GM21786 (cell line): ENCODE measurements at regions not wholly inside any gene's neighbourhood (a gene's known extent, or its start where the extent isn't known, plus 50 kb on each side); places are given as distances from the start of the nearest gene placed in this dataset.

ENCODE experiments used
- ATAC-seq: cut with Tn5 transposase; IDR thresholded peaks from one replicate; pipeline ENCODE4 v1.9.1; 2021; ENCODE audit not compliant: unreplicated experiment

DNA sequence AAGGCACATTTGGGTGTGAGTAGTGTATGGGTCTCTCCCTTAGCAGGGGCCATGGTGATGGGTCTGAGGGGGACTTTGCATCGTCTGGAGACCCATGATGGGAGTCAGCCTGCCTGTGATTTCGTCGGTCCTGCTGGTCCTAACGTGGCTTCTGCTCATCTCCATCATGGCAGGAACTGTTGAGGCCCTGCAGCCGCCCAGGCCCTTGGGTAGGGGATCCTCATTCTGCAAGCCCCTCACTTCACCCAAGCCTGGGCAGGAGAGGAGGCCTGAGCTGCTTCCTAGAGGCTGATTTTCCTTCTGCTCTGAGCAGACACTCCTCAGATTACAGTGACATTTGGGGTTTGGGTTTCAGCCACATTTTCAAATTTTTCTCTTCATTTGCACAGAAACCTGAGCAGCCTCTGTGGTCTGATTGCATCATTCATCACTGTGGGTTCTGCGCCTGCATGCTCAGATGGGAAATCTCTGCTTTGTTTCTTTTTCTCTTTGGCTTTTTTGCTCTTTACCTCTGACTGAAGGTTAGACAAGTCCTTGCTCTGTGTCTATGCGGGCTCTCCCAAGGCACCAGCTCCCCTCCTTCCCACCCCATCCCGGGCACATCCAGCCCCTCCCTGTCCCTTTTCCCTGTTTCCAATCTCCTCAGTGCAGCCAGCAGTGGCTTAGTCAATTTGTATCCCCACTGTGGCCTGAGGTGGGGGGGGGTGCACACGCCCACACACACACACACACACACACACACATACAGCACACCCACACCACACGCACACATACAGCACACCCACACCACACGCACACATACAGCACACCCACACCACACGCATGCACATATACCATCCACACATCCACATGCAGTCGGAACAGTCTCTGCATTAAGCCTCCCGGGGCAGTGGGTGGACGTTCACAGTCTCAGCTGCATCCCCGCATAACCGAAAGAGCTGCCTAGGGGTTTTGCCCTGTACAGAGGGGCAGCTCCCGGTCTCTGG is 305.4 kb upstream of the HS6ST1 start:
- peak; percentile 87 for ATAC-seq

DNA sequence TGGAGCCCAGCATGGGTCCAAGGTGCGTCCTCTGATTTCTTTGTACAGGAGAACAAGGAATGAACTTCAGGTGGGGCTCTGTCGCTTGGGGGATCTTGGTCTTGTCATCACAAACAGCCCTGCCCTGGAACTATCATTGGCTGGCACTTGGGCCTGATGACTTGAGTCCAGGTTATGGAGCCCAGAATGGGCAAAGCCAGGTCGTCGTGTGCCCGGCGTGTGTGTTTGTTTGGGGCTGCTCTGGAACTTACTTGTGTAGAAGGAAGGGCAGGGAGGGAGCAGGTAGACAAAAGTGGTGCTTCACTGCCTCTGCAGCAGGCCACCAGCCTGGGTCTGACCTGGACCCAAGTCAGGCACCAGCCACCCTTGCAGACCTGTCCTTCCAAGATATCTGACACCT is 306.3 kb upstream of the HS6ST1 start:
- ATAC-seq, result no peak

DNA sequence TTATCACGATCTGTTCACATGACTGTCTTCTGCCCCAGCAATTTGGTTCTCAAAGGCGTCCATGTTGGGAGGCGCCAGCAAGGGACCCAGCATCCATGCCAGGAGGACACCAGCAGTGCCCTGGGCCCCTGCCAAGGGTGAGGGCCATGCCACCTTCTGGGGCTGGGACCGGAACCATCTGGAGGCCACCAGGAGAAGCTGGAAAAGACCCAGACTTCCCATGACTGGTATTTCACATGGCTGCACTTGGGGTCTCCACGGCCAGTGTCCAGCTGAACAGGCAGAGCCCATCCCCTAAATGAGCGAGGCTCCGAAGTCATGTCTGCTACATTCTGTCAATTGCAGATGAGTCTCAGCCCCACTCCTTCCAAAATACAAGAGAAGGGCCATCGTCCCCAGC is 306.8 kb upstream of the HS6ST1 start:
- no peak for ATAC-seq

DNA sequence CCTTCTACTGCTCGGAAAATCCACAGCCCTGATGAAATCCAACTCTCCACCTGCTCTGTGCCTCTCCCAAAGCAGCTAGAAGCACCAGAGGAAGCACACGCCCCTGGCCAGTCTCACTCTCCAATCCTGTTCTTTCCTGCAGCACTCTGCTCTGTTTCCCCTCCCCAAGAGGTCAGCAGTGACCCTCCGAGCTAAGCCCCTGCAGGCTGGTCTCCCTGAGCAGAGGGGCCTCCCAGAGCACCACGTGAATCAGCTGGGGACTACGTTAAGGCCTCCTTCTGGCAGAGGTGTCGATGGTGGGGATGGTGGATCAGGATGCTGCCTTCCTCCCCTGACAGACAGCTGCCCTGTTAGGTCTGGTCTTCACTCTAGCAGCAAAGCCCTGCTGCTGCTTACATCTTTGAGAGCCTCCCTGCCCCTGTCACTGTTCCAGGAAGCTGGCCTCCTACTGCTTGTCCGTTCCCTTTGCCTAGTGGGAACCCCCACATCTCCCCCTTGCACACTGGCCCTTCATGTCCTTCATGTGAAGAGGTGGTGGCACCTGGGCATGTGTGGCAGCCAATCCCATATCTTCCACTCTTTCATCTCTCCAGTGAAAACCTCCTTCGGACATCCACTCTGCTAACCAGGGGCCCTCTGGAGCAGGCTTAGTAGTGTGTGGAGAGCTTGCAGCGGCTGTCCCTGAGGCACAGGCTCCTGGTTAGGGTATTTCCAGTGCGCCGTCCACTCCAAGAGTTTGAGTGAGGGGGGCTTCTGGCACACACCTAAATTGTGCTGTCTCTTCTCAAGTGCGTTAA is 307.5 kb upstream of the HS6ST1 start:
- no peak for ATAC-seq

DNA sequence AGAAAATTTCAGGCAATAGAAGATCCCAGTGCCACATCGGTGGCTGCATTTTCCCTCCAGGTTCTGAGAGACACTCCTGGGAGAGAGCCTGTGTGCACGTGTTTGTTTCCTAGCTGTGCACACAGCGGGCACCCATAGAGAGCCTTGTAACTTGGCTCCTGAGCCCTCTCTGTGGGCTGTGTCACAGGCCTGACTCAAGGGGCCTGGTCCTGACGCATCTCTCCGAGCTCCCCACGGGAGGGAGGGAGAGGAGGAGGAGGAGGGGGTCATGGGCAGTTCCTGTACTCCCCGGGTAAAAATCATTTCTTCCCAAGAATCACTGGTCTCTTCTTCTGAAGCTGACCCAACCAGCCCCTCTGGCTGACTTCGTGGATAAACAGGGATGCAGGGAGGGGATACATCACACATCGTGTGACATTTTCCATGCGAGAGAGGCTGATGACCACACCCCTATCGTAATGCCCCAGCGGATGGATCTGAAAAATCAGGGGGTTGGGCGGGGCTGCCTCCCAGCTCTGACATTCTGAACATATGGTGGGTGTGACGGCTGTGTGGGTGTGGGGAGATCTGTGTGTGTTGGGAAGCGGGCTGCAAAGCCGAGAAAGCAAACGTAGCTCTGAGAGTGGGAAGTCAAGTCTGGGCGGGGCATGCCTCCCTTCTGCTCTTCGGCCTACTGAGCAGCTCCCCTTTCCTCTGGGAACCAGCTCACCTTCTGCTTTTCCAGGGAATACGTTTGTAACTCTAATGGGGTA is 308.3 kb upstream of the HS6ST1 start:
- no peak for ATAC-seq

DNA sequence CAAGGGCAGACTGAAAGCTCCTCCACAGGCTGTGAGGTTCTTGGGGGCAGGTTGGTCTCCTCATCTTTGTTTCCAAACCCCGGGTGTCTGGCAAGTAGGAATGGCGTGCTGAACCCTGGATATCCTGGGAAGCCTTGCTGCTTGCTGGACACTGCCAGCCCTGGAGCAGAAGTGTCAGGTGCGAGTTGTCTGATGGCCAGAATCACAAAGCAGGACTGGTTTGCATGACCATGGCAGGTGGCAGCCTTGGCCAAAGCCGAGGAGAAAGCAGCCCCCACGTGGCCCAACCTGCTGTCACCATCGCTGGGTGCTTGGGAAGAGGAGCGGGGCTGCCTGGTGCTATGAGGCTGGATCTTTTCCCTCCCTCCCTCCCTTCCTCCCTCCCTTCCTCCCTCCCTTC is 309.5 kb upstream of the HS6ST1 start:
- ATAC-seq, result no peak

DNA sequence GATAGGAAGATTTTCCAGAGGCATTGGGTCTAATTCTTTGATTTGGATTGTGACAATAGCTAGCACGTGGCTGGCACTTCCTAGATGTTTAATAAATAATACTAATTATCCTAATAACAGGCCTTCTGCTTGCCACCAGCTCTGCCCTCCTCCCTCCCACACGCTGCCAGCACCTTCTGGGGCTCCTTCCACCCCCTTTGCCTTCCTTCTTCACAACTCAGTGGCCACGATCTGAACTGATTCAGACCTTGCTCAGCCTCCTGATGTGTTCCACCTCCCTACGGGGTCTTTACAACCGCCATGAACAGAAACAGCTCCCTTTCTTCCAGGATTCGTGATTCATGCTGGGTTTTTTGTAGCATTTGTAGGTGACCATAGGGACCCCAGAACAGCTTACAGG is 310.3 kb upstream of the HS6ST1 start:
- ATAC-seq, result no peak

DNA sequence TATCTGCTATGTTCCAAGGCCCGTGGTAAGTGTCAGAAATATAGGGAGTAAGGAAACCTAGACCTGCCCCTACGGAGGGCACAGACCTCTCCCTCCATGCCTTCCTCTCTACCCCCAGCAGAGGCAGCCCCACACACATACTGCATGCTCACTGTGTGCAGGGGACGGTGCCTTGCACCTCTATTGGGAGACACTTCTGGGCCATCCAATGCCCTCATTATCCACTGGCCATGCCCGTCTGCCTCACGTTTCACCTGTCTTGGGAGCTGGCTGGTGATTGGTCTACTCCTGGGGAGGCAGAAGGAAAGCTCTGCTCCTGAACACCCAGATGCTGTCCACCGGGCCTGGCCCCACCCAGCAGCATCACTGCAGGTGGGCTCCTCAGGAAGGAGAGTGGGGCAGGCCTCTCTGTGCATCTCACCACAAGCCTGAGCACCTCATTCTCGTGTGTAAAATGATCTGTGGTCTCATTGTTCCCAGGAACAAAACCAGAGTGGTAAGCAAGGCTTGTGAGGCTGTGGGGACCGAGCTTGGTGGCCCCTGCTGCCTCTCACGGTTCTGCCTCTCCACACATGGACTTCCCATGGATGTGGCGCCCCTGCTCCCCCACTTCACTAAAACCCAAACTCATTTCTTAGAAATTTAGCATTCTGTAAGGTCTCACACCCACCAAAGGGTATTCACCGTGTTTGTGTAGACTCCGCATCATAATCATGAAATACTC is 312.5 kb upstream of the HS6ST1 start:
- ATAC-seq, result no peak

DNA sequence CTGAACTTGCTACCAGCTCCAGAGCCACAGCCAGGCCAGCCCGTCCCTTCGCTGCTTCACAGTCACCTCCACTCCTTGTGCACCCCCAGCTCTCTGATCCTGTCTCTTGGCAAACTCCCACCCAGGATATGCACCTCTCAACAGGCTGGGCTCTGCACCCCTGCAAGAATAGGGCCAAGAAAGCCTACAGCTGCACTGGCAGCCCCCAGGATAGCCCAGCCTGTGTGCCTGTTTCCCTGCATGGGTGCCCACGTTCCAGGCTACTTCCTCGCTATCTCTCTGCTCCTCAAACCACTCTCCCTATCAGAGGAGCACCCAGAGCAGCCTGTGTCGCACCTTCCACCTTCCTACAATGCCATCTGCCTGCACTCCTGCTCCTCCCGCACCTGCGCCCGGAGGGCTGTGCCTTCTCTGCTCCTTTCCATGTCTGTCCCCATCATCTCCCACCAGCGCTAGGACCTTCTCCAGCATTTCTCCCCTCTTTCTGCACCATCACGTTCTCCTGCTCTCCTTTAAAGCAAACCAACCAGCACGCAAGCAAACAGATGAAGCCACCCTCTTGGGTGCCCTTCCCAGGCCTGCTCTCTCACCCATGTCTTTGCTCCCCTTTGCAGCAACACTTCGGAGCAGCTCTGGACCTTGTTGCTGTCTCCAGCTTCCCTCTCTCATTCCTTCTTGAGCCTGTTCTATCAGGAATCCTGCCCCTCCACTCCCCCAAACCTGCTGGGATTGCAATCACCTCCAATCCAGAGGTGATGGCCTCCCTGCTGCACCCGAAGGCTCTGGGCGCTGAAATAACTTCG is 313.2 kb upstream of the HS6ST1 start:
- no peak for ATAC-seq

DNA sequence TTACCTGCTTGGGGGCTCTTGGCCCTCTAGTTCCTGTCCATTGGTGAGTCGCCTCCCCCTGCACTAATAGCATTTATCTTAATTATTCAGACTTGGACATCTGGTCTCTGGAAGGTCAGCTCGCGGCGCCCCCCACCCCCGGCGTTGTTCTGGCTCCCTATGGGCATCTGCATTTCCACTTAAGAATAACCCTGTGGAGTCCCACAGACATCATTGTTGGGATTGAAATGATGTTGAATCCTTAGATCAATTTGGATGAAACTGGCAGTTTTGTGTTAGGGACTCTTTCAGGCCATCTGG is 313.8 kb upstream of the HS6ST1 start:
- ATAC-seq, result no peak

DNA sequence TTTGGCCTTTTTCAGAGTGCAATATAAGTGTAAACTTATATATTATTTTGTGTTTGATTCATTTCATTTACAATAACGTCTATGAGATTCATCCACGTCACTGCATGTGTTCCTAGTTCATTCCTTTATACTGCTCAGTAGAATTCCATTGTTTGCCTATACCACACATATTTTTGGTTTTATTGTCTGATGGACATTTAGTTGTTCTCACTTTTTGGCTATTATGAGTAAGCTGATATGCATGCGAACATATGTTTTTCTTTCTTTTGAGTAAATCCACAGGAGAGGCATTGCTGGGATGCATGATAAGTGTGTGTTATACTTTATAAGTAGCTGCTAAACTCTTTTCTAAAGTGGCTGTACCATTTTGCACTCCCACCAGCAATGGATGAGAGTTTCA is 314.8 kb upstream of the HS6ST1 start:
- ATAC-seq, result no peak

DNA sequence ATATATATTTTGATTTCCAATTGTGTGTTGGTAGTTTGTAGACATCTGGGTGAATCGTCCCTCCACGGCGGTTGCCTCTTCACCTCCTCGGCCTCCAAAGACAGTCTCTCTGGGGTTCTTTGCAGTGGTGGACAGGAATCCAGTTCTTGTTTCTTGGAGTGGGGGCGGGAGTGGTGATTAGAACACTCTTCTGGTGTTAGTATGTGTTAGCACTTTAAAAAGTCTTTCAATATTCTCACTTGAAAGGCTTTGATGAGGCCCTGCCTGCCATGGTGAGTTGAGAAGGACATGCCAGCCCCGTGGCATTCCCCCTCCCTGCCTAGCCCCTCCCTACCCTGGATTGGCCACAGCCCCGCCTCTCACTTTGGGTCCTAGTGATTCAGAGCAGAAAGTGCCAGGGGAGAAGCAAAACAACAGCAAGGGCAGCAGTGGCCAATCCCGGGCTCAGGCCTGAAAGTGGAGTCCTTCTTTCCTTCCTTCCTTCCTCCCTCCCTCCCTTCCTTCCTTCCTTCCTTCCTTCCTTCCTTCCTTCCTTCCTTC is 316.8 kb upstream of the HS6ST1 start:
- ATAC-seq, result no peak

DNA sequence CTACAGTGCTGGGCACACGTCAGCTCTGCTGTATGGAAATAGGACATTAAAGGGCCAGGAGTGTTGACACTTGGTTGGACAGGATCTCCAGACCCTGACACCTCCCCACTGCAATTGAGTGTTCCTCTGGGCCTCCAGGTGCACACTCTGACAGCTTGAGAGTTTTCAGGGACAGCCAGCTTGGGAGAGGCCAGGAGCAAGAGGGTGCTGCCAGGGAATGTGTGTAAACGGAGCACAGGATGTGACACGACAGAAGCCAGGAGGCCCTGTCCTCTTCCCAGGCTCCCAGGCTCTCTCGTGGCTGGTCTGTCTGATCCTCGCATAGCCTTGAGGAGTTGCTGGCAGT is 318.1 kb upstream of the HS6ST1 start:
- no peak for ATAC-seq

DNA sequence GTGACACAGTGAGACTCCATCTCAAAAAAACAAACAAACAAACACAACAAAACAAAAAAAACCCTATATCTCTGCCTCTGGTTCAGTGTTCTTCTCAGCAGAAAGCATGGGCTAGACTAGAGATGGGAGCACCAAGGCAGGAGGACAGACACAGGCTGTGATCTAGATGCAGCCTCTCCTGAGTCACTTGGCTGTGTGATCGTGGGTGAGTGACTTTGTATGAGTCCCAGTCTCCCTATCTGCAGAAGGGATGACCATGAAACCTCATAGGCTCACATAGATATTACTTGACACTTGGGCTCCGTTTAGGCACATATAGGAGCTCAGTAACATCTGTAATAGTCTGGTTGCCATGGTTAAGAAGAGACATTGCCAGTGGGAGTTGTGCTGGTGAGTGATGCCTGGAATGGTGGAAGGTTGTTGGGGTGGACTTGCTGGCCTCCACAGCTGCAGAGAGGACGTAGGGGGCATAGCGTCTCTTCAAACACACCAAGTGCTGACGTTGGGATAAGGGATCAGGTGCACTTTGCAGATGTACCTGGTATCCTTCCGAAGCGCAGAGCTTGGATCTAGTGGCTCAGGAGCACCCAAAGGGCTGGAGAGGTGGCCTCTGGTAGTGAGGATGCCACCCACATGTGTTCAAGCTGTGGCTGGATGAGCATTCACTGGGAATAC is 318.9 kb upstream of the HS6ST1 start:
- ATAC-seq, result no peak

DNA sequence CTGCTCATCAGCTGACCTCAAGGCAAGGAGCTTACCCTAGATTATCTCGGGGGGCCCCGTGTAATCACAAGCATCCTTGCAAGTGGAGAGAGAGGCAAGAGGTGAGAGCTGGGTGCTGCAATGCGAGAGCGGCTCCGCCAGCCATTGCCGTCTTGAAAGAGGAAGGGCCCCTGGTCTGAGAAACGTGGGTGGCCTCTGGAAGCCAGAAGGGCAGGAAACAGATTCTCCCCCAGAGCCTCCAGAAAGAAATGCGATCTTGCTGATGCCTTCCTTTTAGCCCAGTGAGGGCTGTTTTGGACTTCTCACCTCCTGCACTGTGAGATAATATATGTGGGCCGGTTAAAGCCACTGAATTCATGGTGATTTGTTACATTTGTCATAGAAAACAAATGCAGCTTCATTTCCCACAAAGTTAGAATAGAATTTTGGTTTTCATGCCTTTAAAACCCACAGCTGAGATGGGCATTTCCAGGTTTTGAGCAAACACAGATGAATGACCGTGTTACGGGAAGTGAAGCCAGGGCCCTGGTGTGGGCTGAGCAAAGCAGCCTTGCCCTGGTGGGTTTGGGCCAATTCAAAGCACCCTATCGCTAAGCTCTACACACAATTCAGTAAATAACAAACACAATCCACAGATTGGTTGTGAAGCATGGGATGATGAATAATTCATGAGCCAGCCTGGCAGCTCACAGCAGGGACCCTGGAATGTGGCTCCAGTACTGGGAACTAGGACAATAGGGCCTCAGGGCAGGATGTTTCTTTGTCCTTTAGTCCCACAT is 319.9 kb upstream of the HS6ST1 start:
- no peak for ATAC-seq

DNA sequence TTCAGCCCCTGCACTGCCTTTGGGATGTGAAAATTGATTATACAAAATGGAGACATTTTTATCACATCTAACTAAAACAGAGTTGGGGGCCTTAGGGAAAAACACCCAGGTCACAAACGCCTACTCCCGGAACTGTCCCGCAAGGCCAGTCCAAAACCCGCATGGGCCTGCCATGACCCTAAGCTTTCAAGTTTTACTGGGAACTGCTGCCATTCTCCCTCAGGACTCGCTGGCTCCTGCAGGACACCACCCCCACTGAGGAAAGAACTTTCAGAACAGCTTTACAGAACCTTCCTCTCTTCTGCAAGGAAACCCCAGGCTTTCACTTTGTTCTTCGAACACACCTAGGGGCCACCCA is 320.4 kb upstream of the HS6ST1 start:
- ATAC-seq, result no peak

DNA sequence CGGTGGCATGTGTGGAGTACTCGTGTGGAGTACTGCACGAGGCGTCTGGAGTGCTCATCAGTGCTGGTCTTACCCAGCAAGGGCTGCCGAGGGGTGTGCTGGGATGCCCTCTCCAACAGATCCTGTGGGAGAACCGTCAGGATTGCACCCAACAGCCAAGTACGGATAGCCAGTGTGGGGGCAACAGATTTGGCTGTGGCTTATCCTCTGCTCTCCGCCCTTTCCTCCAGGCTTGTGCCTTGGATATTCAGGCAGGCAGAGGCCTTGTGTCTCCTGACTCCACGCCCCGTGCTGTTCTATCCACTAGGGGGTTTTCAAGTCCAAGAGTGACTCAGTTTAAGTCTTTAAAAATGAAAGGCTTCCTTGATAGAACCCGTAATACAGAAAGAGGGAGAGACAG is 321.0 kb upstream of the HS6ST1 start:
- ATAC-seq, result no peak

DNA sequence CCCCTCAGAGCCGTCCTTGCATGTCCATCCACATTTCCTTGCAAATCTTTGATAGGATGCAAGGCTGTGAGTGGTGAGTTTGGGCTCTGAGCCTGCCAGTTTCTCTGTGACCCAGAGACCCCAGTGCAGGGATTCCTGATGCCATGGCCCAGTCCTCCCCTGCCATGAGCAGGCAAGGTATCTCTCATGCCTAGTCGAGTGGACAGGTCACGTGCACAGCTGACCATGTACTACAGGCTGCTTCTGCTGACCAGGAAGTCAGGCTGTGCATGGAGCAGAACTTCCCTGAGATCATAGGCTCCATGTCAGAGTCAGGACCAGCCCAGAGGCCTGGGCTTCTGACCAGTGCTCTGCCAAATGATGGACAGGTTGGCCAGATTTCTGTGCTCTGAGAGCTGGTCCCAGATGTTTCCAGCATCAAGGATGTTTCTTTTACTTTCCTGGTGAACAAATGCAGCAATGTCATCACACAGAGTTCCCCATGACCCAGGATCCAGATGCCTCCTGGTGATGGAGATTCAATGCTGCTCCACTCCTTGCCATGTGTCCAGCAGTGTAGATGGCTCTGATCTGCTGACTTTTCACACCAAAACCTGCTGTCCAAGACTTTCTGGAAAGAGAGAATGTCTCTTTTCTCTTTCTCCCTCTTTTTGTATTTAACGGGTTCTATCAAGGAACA is 321.6 kb upstream of the HS6ST1 start:
- ATAC-seq, result no peak
